ENCODE measurements at regions not wholly inside any gene's neighbourhood (a gene's known extent, or its start where the extent isn't known, plus 50 kb on each side); places are given as distances from the start of the nearest gene placed in this dataset.

GRCh38 chr14:48731260-48731659 is 854.9 kb downstream of the RPS29 start:
- Mint-ChIP-seq H3K36me3 (peaks cover 5% of the 10 kb centered on the region), H3K27ac (no peak overlapping the region), H3K9me3 (peaks cover 27% of the 10 kb centered on the region), H3K4me3 (no peak overlapping the region), H3K27me3 (ENCODE audit: low read depth) (no peaks in the 10 kb centered on the region), H3K4me1 (peaks cover 4% of the 10 kb centered on the region)
- TF ChIP-seq CTCF (IDR thresholded peaks at IDR 0.05; ENCODE audit: unreplicated experiment): no peak
- DNase-seq (ENCODE audit: low spot score in 2 of 2, unreplicated experiment in 2 of 2): no peak

DNA sequence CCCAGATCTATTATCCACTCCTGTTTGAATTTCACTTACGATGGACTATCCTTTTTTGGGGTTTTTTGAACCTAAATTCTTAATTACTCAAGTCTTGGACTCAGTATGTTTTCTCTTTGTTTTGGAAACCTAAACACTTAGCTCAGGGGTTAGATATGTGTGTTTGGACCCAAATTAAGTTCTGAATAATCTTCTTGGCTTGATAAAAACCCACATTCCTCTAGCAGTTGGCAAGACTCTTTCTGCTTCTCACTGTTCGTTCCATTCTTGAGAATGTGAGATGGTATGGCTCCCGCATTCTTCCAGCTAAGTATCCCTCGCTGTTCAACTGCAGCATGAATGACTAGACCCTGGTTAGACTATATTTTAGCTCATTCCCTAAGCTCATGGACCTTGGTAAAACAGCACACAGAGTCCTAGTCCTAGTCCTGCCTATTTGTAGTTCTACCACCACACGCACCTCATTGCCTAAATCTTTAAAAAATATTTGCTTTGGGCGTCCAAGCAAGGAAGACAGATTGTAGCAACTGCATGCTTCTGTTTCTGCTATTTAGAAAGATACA is 860.0 kb downstream of the RPS29 start:
- H3K27me3 Mint-ChIP-seq (ENCODE audit: low read depth): no peaks in the 10 kb centered on the region
- H3K36me3 Mint-ChIP-seq: no peaks in the 10 kb centered on the region
- no peaks in the 10 kb centered on the region for H3K9me3 Mint-ChIP-seq
- no peak overlapping the region for H3K27ac Mint-ChIP-seq
- DNase-seq (ENCODE audit: low spot score in 2 of 2, unreplicated experiment in 2 of 2): no peak
- H3K4me1 Mint-ChIP-seq: peaks cover 4% of the 10 kb centered on the region
- H3K4me3 Mint-ChIP-seq: no peak overlapping the region
- no peak for TF ChIP-seq CTCF (IDR thresholded peaks at IDR 0.05; ENCODE audit: unreplicated experiment)

DNA sequence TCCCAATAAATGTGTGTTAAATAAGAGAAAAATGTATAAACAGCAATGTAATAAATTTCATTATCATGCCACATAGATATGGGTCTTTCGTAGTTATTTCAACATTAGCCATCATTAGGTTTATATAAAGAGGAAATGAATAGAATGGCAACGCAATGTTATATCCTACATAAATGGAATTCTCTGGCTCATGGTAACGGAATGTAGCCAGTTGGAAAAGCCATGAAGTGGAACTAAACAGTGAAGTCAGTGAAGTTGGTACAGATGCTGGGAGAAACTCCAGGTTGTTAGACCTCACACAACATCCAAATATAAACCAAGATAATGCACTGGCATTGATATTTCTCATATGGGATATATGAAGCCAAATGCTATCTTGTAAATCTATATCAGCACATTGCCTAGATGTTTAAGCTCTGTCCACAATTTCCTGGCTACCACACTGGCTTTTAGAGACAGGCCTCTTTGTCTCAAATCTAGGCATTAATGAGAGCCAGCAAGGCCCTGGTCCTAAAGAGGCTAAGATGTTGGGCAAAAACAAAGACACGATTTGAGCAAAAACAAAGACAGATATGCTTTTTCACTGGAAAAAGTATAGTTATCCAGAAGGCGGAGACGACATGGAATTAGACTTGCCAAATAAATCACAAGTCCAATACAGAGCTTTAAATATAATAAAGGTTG is 861.0 kb downstream of the RPS29 start:
- peaks cover 5% of the 10 kb centered on the region for H3K9me3 Mint-ChIP-seq
- no peaks in the 10 kb centered on the region for H3K4me1 Mint-ChIP-seq
- no peaks in the 10 kb centered on the region for H3K36me3 Mint-ChIP-seq
- no peak for DNase-seq (ENCODE audit: low spot score in 2 of 2, unreplicated experiment in 2 of 2)
- H3K27ac Mint-ChIP-seq: no peak overlapping the region
- no peak overlapping the region for H3K4me3 Mint-ChIP-seq
- no peak for TF ChIP-seq CTCF (IDR thresholded peaks at IDR 0.05; ENCODE audit: unreplicated experiment)
- H3K27me3 Mint-ChIP-seq (ENCODE audit: low read depth): no peaks in the 10 kb centered on the region

DNA sequence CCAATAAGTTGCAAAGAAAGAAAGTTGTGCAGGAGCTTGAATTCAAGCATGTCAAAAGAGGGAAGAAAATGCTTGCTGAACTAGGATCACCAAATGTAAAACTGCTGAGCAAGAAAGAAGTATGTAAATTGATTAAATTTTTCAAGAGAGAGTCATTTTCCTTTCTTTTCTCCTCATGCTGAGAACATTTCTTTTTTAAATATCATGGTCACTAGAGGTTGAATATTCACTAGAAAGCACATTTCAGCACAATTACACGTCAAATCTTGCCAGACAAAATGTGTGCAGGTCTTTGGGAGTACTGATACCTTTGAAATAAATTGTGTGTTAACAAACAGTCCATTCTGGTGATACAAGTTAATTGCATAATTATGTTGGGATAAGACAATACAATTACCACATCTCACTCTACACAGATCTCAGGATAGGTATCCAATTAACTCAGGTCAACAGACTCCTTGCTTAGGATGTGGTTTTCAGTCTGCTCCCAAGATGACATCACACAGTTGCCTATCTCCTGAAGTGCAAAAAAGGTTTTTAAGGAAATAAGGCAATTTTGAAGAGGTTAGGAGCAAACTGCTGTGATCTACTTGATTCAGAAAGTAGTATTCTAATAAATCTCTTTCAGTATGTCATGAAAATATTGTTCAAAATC is 862.2 kb downstream of the RPS29 start:
- no peak for TF ChIP-seq CTCF (IDR thresholded peaks at IDR 0.05; ENCODE audit: unreplicated experiment)
- Mint-ChIP-seq H3K4me1 (no peaks in the 10 kb centered on the region), H3K36me3 (no peaks in the 10 kb centered on the region), H3K27me3 (ENCODE audit: low read depth) (no peaks in the 10 kb centered on the region), H3K9me3 (peaks cover 5% of the 10 kb centered on the region), H3K4me3 (no peak overlapping the region), H3K27ac (no peak overlapping the region)
- no peak for DNase-seq (ENCODE audit: low spot score in 2 of 2, unreplicated experiment in 2 of 2)

DNA sequence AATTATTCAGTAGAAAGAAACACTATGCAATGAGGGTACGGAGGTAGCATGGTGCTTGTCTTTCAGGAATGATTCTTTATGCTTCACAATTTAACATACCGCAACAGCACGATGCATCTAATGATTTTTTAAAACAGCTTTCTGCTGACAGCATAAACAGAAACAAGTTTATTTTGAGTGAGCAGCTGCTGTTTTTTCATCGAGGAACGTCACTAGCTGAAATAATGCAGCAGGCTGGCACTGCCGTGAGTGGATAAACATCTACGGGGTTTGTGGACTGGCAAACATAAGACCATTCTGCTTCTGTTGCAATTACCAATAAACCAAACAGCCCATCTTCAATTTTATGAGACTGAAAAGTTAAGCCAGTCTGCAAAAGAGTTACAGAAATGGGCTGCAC is 871.8 kb downstream of the RPS29 start:
- no peak for TF ChIP-seq CTCF (IDR thresholded peaks at IDR 0.05; ENCODE audit: unreplicated experiment)
- H3K4me3 Mint-ChIP-seq: no peak overlapping the region
- peaks cover 5% of the 10 kb centered on the region for H3K9me3 Mint-ChIP-seq
- H3K27me3 Mint-ChIP-seq (ENCODE audit: low read depth): no peaks in the 10 kb centered on the region
- peaks cover 1% of the 10 kb centered on the region for H3K4me1 Mint-ChIP-seq
- H3K27ac Mint-ChIP-seq: no peak overlapping the region
- no peaks in the 10 kb centered on the region for H3K36me3 Mint-ChIP-seq
- no peak for DNase-seq (ENCODE audit: low spot score in 2 of 2, unreplicated experiment in 2 of 2)
